ENCODE measurements at regions not wholly inside any gene's neighbourhood (a gene's known extent, or its start where the extent isn't known, plus 50 kb on each side); places are given as distances from the start of the nearest gene placed in this dataset.

DNA sequence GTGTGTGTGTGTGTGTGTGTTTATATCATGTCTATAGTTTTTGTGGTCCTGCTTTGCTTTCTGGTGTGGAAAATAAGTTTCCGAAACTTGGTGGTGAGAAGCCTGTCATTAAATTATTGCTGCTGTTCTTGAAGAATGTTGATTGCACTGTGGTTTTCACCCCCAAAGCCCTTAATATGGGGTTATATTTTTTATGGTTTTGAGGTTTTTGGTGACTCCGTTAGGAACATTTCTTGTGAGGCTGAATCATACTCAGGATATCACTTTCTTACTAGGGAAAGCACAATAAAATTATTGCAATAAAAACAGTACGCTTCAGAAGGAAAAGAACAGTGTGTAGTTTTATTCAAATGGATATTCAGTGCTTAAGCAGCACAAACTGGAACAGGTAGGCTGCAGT, 539.1 kb upstream of the MAGEB18 start:
- FAIRE-seq, result no peak
- H4K91ac ChIP-seq (replicated peaks; ENCODE audit: insufficient read length, low read length), result no peak overlapping the region
- H3K4me2 ChIP-seq (ENCODE audit: insufficient read depth in 1 of 2, low read depth in 2 of 2, low read length in 2 of 2), result no peak overlapping the region
- no peak overlapping the region for H3K4ac ChIP-seq (replicated peaks; ENCODE audit: insufficient read length, low read depth, low read length)
- no peak overlapping the region for H3K4me3 ChIP-seq (ENCODE audit: extremely low read depth in 1 of 4, insufficient read depth in 2 of 4, low read depth in 3 of 4, low read length in 4 of 4)
- ChIA-PET CTCF (ENCODE audit: partially characterized antibody) (no interaction called here), POLR2A (ENCODE audit: partially characterized antibody) (no interaction called here)
- no peaks in the 10 kb centered on the region for H3K4me1 ChIP-seq (replicated peaks in 1 of 4; ENCODE audit: control insufficient read depth in 3 of 4, insufficient read depth in 4 of 4, low read length in 3 of 4)
- TF ChIP-seq SIN3A (conservative IDR thresholded peaks at IDR 0.05 in 1 of 2, IDR thresholded peaks at IDR 0.05 in 1 of 2; ENCODE audit: low read depth in 1 of 2, low read length in 2 of 2), result no peak
- no peak for TF ChIP-seq RAD21 (IDR thresholded peaks at IDR 0.05 in 1 of 2, conservative IDR thresholded peaks at IDR 0.05 in 1 of 2; ENCODE audit: low read depth in 2 of 2, low read length in 2 of 2)
- TF ChIP-seq, protein P1, sequence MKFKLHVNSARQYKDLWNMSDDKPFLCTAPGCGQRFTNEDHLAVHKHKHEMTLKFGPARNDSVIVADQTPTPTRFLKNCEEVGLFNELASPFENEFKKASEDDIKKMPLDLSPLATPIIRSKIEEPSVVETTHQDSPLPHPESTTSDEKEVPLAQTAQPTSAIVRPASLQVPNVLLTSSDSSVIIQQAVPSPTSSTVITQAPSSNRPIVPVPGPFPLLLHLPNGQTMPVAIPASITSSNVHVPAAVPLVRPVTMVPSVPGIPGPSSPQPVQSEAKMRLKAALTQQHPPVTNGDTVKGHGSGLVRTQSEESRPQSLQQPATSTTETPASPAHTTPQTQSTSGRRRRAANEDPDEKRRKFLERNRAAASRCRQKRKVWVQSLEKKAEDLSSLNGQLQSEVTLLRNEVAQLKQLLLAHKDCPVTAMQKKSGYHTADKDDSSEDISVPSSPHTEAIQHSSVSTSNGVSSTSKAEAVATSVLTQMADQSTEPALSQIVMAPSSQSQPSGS (IDR thresholded peaks at IDR 0.05; ENCODE audit: low read length), result no peak
- no peak for TF ChIP-seq EP300 (IDR thresholded peaks at IDR 0.05; ENCODE audit: borderline replicate concordance in 1 of 2, low read depth in 2 of 2, low read length in 2 of 2)
- no peak for TF ChIP-seq FOSL1 (IDR thresholded peaks at IDR 0.05; ENCODE audit: insufficient read depth, low read depth, low read length)
- no peak overlapping the region for H3K18ac ChIP-seq (ENCODE audit: extremely low read depth, low read length)
- H3K23me2 ChIP-seq (ENCODE audit: low read depth, low read length), result no peaks in the 10 kb centered on the region
- H3K23ac ChIP-seq (ENCODE audit: insufficient read length), result no peak overlapping the region
- H3K27ac ChIP-seq (ENCODE audit: low read depth, low read length), result no peak overlapping the region
- H3K56ac ChIP-seq (replicated peaks; ENCODE audit: insufficient read length, low read depth, low read length), result no peak overlapping the region
- H4K8ac ChIP-seq (ENCODE audit: extremely low read depth, insufficient read depth, low read length), result no peak overlapping the region
- no peaks in the 10 kb centered on the region for H3K27me3 ChIP-seq (replicated peaks in 1 of 4; ENCODE audit: control insufficient read depth in 3 of 4, extremely low read depth in 1 of 4, insufficient read depth in 3 of 4, low read length in 3 of 4)
- no peak overlapping the region for H2BK5ac ChIP-seq (ENCODE audit: low read depth, low read length)
- H4K5ac ChIP-seq (ENCODE audit: insufficient read length, low read depth, low read length), result no peak overlapping the region
- H2AFZ ChIP-seq (ENCODE audit: low read length), result no peak overlapping the region
- no peak overlapping the region for H3K9ac ChIP-seq (replicated peaks in 1 of 4; ENCODE audit: extremely low read depth in 1 of 4, low read depth in 3 of 4, low read length in 3 of 4)
- no peaks in the 10 kb centered on the region for H3K9me3 ChIP-seq (ENCODE audit: insufficient read depth in 2 of 2, low read depth in 1 of 2, low read length in 1 of 2)
- H3K36me3 ChIP-seq (ENCODE audit: control insufficient read depth in 2 of 4, insufficient read depth in 4 of 4, low read length in 3 of 4), result no peaks in the 10 kb centered on the region
- no peak overlapping the region for H2AK5ac ChIP-seq (ENCODE audit: low read depth, low read length)
- WGBS, 2 experiments (ENCODE audit: extremely low coverage in 1 of 2, insufficient coverage in 1 of 2, insufficient read length in 1 of 2, insufficient replicate concordance in 2 of 2, low coverage in 1 of 2, low lambda C conversion rate in 2 of 2, missing lambda C conversion rate in 1 of 2), result 89% methylated on average over 3 of the region's 3 CpGs; no CpG with 5 or more reads in 1 of the 2 experiments
- DNase-seq (ENCODE audit: low read depth in 1 of 2, low spot score in 2 of 2), result no peak
- H2BK12ac ChIP-seq (ENCODE audit: low read depth, low read length), result no peak overlapping the region
- H3K79me1 ChIP-seq (ENCODE audit: low read depth, low read length), result no peaks in the 10 kb centered on the region
- no peak overlapping the region for H2BK20ac ChIP-seq (ENCODE audit: low read length)
- H3K14ac ChIP-seq (ENCODE audit: insufficient read length), result no peak overlapping the region
- no peak overlapping the region for H2BK120ac ChIP-seq (replicated peaks; ENCODE audit: low read depth, low read length)
- H2BK15ac ChIP-seq (ENCODE audit: low read length), result no peak overlapping the region
- no peaks in the 10 kb centered on the region for H4K20me1 ChIP-seq (replicated peaks in 1 of 2; ENCODE audit: control insufficient read depth in 1 of 2, insufficient read depth in 2 of 2, low read length in 2 of 2)
- H3K79me2 ChIP-seq (ENCODE audit: control insufficient read depth in 1 of 2, insufficient read depth in 2 of 2, low read length in 2 of 2), result no peaks in the 10 kb centered on the region
